H9 (cell line): ENCODE measurements at regions not wholly inside any gene's neighbourhood (a gene's known extent, or its start where the extent isn't known, plus 50 kb on each side); places are given as distances from the start of the nearest gene placed in this dataset.

ENCODE experiments used
- DNase-seq: peaks from one replicate; pipeline ENCODE4 v3.0.0-alpha.2; 2017
- H2AFZ ChIP-seq: one replicate; pipeline ENCODE4 v1.6.1; 2013; ENCODE audit warnings: mild to moderate bottlenecking, low read length, control low read depth, moderate library complexity
- H2AK5ac ChIP-seq: 2 replicates; pipeline ENCODE4 v1.6.1; 2013; ENCODE audit warnings: low read length, control low read depth, mixed read lengths; ENCODE audit not compliant: insufficient read length
- H2BK120ac ChIP-seq: one replicate; pipeline ENCODE4 v1.6.1; 2013; ENCODE audit warnings: low read depth, mild to moderate bottlenecking, low read length, control low read depth, inconsistent platforms; ENCODE audit not compliant: poor library complexity, severe bottlenecking
- H2BK12ac ChIP-seq: 2 replicates; pipeline ENCODE4 v1.6.1; 2013; ENCODE audit warnings: low read length, control low read depth, mixed read lengths, low read depth; ENCODE audit not compliant: insufficient read length
- H2BK15ac ChIP-seq: 2 replicates; pipeline ENCODE4 v1.6.1; 2013; ENCODE audit warnings: low read depth, low read length, control low read depth
- H2BK20ac ChIP-seq: one replicate; pipeline ENCODE4 v1.6.1; 2013; ENCODE audit warnings: low read depth, mild to moderate bottlenecking, low read length, control low read depth, inconsistent platforms; ENCODE audit not compliant: poor library complexity, severe bottlenecking
- H2BK5ac ChIP-seq: 2 replicates; pipeline ENCODE4 v1.6.1; 2013; ENCODE audit warnings: low read length, control low read depth, mixed read lengths; ENCODE audit not compliant: insufficient read length
- H3K14ac ChIP-seq: 2 replicates; pipeline ENCODE4 v1.6.1; 2013; ENCODE audit warnings: low read length, control low read depth; ENCODE audit not compliant: insufficient read depth
- H3K18ac ChIP-seq: 2 replicates; pipeline ENCODE4 v1.6.1; 2013; ENCODE audit warnings: low read depth, mild to moderate bottlenecking, mixed read lengths, low read length, control low read depth; ENCODE audit not compliant: insufficient read length
- H3K23ac ChIP-seq: 2 replicates; pipeline ENCODE4 v1.6.1; 2013; ENCODE audit warnings: low read length, control low read depth, mixed read lengths, low read depth; ENCODE audit not compliant: insufficient read length
- H3K23me2 ChIP-seq: 2 replicates; pipeline ENCODE4 v1.6.1; 2013; ENCODE audit warnings: low read depth, mild to moderate bottlenecking, mixed read lengths, low read length, control low read depth; ENCODE audit not compliant: insufficient read length, poor library complexity, severe bottlenecking
- H3K27ac ChIP-seq: 2 replicates; pipeline ENCODE4 v1.5.1; 2013; ENCODE audit warnings: low read length, control low read depth, mixed read lengths, low read depth; ENCODE audit not compliant: insufficient read length
- H3K27me3 ChIP-seq: 2 replicates; pipeline ENCODE4 v1.6.1; 2013; ENCODE audit warnings: low read length, control low read depth, inconsistent platforms; ENCODE audit not compliant: insufficient read depth
- H3K4ac ChIP-seq: 2 replicates; pipeline ENCODE4 v1.6.1; 2013; ENCODE audit warnings: low read depth, mild to moderate bottlenecking, control low read depth, inconsistent platforms, low read length, moderate library complexity
- H3K4me1 ChIP-seq: 2 replicates; pipeline ENCODE4 v1.6.1; 2013; ENCODE audit warnings: low read length, control low read depth, inconsistent platforms; ENCODE audit not compliant: insufficient read depth
- H3K4me2 ChIP-seq: 2 replicates; pipeline ENCODE4 v1.6.1; 2013; ENCODE audit warnings: low read length, control low read depth, mixed read lengths; ENCODE audit not compliant: insufficient read length, insufficient read depth
- H3K56ac ChIP-seq: 2 replicates; pipeline ENCODE4 v1.6.1; 2013; ENCODE audit warnings: low read depth, mild to moderate bottlenecking, mixed read lengths, low read length, control low read depth; ENCODE audit not compliant: insufficient read length
- H3K79me1 ChIP-seq: 2 replicates; pipeline ENCODE4 v1.6.1; 2013; ENCODE audit warnings: low read depth, mild to moderate bottlenecking, moderate library complexity, low read length, control low read depth, inconsistent platforms; ENCODE audit not compliant: insufficient read depth, poor library complexity, severe bottlenecking
- H3K79me2 ChIP-seq: 2 replicates; pipeline ENCODE4 v1.6.1; 2013; ENCODE audit warnings: low read length, control low read depth, inconsistent platforms; ENCODE audit not compliant: insufficient read depth
- H3K9ac ChIP-seq: 2 replicates; pipeline ENCODE4 v1.6.1; 2013; ENCODE audit warnings: low read length, control low read depth, mixed read lengths; ENCODE audit not compliant: insufficient read length; ENCODE audit errors: extremely low read depth
- H3K9me3 ChIP-seq: one replicate; pipeline ENCODE4 v1.6.1; 2013; ENCODE audit warnings: low read depth, low read length, inconsistent platforms; ENCODE audit not compliant: control insufficient read depth
- H3T11ph ChIP-seq: one replicate; pipeline ENCODE4 v1.6.1; 2013; ENCODE audit warnings: mild to moderate bottlenecking, low read length, control low read depth, inconsistent platforms
- H4K20me1 ChIP-seq: one replicate; pipeline ENCODE4 v1.6.1; 2013; ENCODE audit not compliant: control insufficient read depth, insufficient read length, insufficient read depth
- H4K5ac ChIP-seq: 2 replicates; pipeline ENCODE4 v1.6.1; 2013; ENCODE audit warnings: low read depth, mild to moderate bottlenecking, mixed read lengths, low read length, control low read depth; ENCODE audit not compliant: insufficient read length
- H4K8ac ChIP-seq: replicated peaks from 2 replicates; pipeline ENCODE4 v1.6.1; 2013; ENCODE audit warnings: low read length, control low read depth, mixed read lengths, low read depth; ENCODE audit not compliant: insufficient read length
- H4K91ac ChIP-seq: 2 replicates; pipeline ENCODE4 v1.6.1; 2013; ENCODE audit warnings: low read depth, mild to moderate bottlenecking, moderate library complexity, mixed read lengths, low read length, control low read depth; ENCODE audit not compliant: insufficient read length
- H3K27ac Mint-ChIP-seq, 3 experiments: 2 replicates in 2 of 3; 3 replicates in 1 of 3; pipeline ENCODE4 v1.8.0; 2020 to 2021; ENCODE audit warnings: mixed read lengths in 3 of 3, mild to moderate bottlenecking in 1 of 3, moderate library complexity in 1 of 3
- H3K27me3 Mint-ChIP-seq: 2 replicates; pipeline ENCODE4 v1.8.0; 2021; ENCODE audit warnings: low read depth, mild to moderate bottlenecking, moderate library complexity, mixed read lengths
- H3K36me3 Mint-ChIP-seq, 3 experiments: 2 replicates in 2 of 3; 3 replicates in 1 of 3; pipeline ENCODE4 v1.8.0; 2020 to 2021; ENCODE audit warnings: low read depth in 3 of 3, mixed read lengths in 3 of 3; ENCODE audit not compliant: insufficient read depth in 1 of 3
- H3K4me1 Mint-ChIP-seq, 2 experiments: 2 replicates each; pipeline ENCODE4 v1.8.0; 2020; ENCODE audit warnings: mixed read lengths in 2 of 2
- H3K4me3 Mint-ChIP-seq, 2 experiments: 2 replicates in 1 of 2; 3 replicates in 1 of 2; pipeline ENCODE4 v1.8.0; 2020 to 2021; ENCODE audit warnings: mild to moderate bottlenecking in 2 of 2, mixed read lengths in 2 of 2, moderate library complexity in 1 of 2
- H3K9me3 Mint-ChIP-seq, 2 experiments: 2 replicates in 1 of 2; 3 replicates in 1 of 2; pipeline ENCODE4 v1.8.0; 2020; ENCODE audit warnings: mild to moderate bottlenecking in 2 of 2, mixed read lengths in 2 of 2, moderate library complexity in 1 of 2
- WGBS: extraction: QIAGEN DNeasy Blood & Tissue Kit; methylation state at CpG from one replicate; pipeline ENCODE4 v1.1.7; 2013; ENCODE audit warnings: missing lambda C conversion rate, low lambda C conversion rate, mixed read lengths; ENCODE audit not compliant: insufficient read length; ENCODE audit errors: extremely low coverage; 5-methylcytosine and 5-hydroxymethylcytosine counted together
- TF ChIP-seq, protein P1 (sequence below): fragments of 200-600 bp; sonication (generic); conservative IDR thresholded peaks from 3 replicates; pipeline ENCODE4 v1.8.0; 2021; ENCODE audit warnings: antibody characterized with exemption, mild to moderate bottlenecking

DNA sequence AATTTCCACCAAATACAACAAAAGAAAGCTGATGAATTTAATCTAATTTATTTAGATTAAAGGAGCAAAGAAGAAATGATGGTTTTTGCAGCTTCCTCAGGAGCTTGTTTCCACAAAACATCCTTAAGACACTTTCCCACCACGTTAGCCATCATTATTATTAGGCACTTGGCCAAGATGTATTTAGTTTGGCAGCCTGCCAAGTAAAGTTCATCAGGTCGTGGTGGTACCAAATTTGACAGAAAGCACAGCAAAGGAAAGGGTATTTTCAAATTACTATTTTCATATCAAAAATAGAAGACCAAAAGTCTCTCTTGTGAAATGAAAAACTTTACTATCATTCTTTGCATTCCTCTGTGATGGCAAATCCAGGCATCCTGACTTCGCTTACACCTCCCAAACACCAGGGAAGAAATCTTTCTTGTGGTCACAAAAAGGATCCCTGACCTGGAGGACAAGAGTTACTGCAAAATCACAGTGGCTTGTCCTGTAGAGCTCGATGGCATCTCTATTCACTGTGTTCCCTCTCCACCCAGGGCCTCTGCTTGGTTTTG, 123.1 kb upstream of the INHBA start:
- Mint-ChIP-seq H3K4me3 (no peak overlapping the region), H3K9me3 (peaks cover 6 to 15% of the 10 kb centered on the region in 2 experiments; a peak in 4 of 5 replicates), H3K27ac (no peak overlapping the region), H3K27me3 (peaks cover 31% of the 10 kb centered on the region), H3K36me3 (peaks cover 0 to 9% (median 3%) of the 10 kb centered on the region in 3 experiments; a peak in 4 of 7 replicates), H3K4me1 (peaks cover 10 to 13% of the 10 kb centered on the region in 2 experiments)
- no CpG with 5 or more reads among the region's 4 CpGs for WGBS
- Histone ChIP-seq H3K4me2 (no peak overlapping the region), H3K27ac (no peak overlapping the region), H2BK12ac (no peak overlapping the region), H2BK120ac (no peak overlapping the region), H2AK5ac (no peak overlapping the region), H3K79me2 (no peaks in the 10 kb centered on the region), H3K23me2 (no peaks in the 10 kb centered on the region), H4K20me1 (no peaks in the 10 kb centered on the region), H4K8ac (no peak overlapping the region), H3K9ac (no peak overlapping the region), H3K9me3 (no peaks in the 10 kb centered on the region), H3K14ac (no peak overlapping the region), H2BK15ac (no peak overlapping the region), H3K18ac (no peak overlapping the region), H3K27me3 (no peaks in the 10 kb centered on the region), H4K91ac (no peak overlapping the region), H2BK20ac (no peak overlapping the region), H3K56ac (no peak overlapping the region), H3K23ac (no peak overlapping the region), H3K79me1 (no peaks in the 10 kb centered on the region), H2AFZ (no peak overlapping the region), H2BK5ac (no peak overlapping the region), H3T11ph (no peak overlapping the region), H4K5ac (no peak overlapping the region), H3K4ac (no peak overlapping the region), H3K4me1 (no peaks in the 10 kb centered on the region)
- DNase-seq = no peak
- TF ChIP-seq, protein P1, sequence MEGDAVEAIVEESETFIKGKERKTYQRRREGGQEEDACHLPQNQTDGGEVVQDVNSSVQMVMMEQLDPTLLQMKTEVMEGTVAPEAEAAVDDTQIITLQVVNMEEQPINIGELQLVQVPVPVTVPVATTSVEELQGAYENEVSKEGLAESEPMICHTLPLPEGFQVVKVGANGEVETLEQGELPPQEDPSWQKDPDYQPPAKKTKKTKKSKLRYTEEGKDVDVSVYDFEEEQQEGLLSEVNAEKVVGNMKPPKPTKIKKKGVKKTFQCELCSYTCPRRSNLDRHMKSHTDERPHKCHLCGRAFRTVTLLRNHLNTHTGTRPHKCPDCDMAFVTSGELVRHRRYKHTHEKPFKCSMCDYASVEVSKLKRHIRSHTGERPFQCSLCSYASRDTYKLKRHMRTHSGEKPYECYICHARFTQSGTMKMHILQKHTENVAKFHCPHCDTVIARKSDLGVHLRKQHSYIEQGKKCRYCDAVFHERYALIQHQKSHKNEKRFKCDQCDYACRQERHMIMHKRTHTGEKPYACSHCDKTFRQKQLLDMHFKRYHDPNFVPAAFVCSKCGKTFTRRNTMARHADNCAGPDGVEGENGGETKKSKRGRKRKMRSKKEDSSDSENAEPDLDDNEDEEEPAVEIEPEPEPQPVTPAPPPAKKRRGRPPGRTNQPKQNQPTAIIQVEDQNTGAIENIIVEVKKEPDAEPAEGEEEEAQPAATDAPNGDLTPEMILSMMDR = no peak
